K562 (cell line): ENCODE measurements at regions not wholly inside any gene's neighbourhood (a gene's known extent, or its start where the extent isn't known, plus 50 kb on each side); places are given as distances from the start of the nearest gene placed in this dataset.

Experiments
- GATAD2B ChIP-seq: fragments of 450-650 bp; IDR thresholded peaks from 2 replicates; pipeline ENCODE4 v1.6.1; 2017; ENCODE audit warnings: mild to moderate bottlenecking, borderline replicate concordance
- NFE2 ChIP-seq: IDR thresholded peaks from 2 replicates; pipeline ENCODE4 v1.6.1; 2014; ENCODE audit warnings: antibody characterized with exemption, low read depth
- NR3C1 ChIP-seq: sonication (generic); formaldehyde crosslinking; IDR thresholded peaks from 2 replicates; pipeline ENCODE4 v1.8.1; 2022; ENCODE audit warnings: missing genetic modification reagents
- STAT5B ChIP-seq: fragments of 250-450 bp; sonication (Bioruptor Pico); IDR thresholded peaks from 2 replicates; pipeline ENCODE4 v1.8.0; 2021; ENCODE audit warnings: mild to moderate bottlenecking, inconsistent platforms
- TARDBP ChIP-seq: fragments of 450-650 bp; IDR thresholded peaks from 2 replicates; pipeline ENCODE4 v1.6.1; 2016
- ZBTB34 ChIP-seq: fragments of 250-450 bp; sonication (Bioruptor Pico); IDR thresholded peaks from 2 replicates; pipeline ENCODE4 v1.8.0; 2021; ENCODE audit warnings: mild to moderate bottlenecking, moderate library complexity

GRCh38 chr3:34141841-34142337, 343.5 kb downstream of the PDCD6IP start:
- no peak for TF ChIP-seq STAT5B (CRISPR knock-in tag)
- no peak for TF ChIP-seq ZBTB34 (CRISPR knock-in tag)
- TF ChIP-seq TARDBP: no peak
- TF ChIP-seq NR3C1: no peak
- TF ChIP-seq GATAD2B: no peak
- TF ChIP-seq NFE2: no peak
